ENCODE measurements at regions not wholly inside any gene's neighbourhood (a gene's known extent, or its start where the extent isn't known, plus 50 kb on each side); places are given as distances from the start of the nearest gene placed in this dataset.
"Not testable (repeated sequence)": the region's sequence is repeated elsewhere in the genome, so short reads cannot be mapped to it uniquely, and the experiment has no call there.

DNA sequence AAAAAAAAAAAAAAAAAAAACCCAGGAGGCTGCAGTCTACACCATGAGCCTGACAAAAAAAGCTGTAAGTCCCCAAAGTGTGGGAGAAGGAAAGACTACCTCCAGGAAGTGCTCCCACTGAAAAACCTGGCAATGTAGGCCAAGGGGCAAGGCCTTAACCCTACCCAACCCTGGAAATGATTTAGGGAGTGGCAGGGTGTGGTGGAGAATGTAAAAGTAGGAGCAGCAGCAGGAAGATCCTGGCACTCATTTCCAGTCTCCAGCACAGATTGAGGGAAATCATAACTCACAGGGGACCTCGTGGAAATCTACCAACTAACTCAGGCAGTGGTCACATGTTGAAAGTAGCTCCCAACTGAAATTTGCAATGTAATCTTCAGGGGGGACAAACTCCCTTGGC is 839.5 kb downstream of the EPHA3 start:
- no peak for DNase-seq

- no peak for DNase-seq
Measured at GRCh38 chr3:89947337-89947954, 840.0 kb downstream of the EPHA3 start.

DNA sequence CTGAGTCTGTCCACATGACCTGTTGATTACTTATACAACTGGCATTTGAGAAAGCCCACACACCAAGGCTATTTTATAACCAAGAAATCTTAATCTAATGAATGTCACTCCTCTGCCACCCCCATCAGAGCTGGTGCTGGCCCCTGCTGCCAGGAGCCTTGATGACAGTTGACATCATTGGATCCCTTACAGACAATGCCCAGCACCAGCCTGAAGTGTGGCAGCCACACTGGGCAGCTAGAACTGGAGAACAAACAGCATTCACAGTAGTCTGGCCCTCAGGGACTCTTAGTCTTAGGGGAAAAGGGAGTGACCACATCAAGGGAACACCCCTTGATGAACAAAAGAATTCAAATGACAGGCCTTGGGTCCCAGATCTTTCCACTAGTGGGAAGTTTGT is 840.6 kb downstream of the EPHA3 start:
- DNase-seq = no peak

- no peak for DNase-seq
Measured at GRCh38 chr3:89950772-89951171, 843.4 kb downstream of the EPHA3 start.

GRCh38 chr3:89954137-89954536 is 846.7 kb downstream of the EPHA3 start:
- DNase-seq = no peak

- no peak for DNase-seq
Measured at GRCh38 chr3:89955156-89955555, 847.7 kb downstream of the EPHA3 start.

DNA sequence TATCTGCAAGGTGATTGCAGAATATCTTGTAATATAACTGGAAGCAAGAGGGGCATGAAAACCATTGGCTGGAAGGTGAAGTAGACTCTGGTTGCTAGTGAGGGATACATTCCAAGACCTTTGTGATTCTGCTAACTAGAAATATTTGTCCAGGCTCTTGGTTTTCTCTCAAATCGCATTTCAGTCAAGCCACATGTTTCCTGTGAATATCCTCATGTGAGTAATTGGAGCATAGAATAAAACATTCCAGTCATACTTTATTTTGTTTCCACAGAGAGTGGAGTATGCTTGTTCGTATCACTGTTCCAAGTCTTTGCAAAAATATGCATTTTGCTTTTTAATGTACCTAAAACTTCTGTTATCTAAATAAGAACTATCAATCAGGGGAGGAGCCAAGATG is 850.0 kb downstream of the EPHA3 start:
- no peak for DNase-seq

DNA sequence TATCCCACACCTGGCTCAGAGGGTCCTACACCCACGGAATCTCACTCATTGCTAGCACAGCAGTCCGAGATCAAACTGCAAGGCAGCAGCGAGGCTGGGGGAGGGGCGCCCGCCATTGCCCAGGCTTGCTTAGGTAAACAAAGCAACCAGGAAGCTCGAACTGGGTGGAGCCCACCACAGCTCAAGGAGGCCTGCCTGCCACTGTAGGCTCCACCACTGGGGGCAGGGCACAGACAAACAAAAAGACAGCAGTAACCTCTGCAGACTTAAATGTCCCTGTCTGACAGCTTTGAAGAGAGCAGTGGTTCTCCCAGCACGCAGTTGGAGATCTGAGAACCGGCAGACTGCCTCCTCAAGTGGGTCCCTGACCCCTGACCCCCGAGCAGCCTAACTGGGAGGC is 850.7 kb downstream of the EPHA3 start:
- DNase-seq = not testable (repeated sequence)

DNA sequence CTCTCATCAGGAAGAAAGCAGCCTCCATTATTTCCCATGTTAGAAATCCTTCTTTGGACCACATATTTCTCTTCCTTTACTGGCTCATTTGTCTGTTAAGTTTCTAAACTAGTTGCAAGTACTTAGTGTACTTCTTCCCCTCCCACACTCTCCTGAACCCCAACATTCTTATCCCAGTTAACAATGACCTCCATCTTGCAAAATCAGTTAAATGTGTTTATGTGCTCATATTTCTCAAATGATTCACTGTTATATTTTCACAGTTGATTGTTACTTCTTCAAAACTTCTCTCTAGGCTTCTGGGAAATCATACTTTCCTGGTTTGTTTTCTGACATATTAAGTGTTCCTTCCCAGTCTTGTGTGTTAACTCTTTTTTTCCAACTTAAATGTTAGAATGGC is 856.9 kb downstream of the EPHA3 start:
- DNase-seq = no peak

DNA sequence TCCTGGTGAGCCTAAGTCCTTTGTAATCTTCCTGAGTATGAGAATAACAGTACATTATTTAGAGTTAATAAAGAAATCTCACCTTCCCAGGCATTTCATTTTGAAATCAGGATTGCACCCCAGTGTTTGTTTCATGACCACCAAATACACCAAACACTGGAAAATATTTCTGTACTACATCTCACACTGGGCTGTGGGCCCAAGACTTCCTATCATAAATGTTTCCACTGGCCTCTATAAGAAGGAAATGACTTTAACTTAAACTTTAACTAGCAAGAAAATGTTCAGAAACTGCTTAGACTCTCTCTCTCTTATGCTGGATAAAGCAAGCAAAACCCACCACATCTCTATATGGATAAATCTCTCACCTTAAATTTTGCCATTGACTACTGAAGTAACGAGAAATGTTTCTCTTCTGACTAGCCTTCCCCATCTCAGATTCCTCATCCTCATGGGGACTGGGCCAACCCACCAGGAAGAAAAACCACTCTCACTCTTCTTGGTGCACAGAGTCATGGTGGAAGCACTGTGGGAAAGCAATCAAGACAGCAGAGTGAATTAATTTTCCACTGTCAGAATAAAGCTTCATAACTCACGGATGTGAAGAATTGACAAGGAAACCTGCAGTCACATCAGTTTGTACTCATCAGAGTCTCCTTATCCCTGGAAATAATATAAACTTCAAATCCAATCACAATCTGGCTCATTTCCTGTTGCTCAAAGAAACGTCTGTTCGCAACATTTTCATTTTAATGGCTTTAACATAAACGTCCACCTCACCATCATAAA is 859.6 kb downstream of the EPHA3 start:
- DNase-seq = no peak

DNA sequence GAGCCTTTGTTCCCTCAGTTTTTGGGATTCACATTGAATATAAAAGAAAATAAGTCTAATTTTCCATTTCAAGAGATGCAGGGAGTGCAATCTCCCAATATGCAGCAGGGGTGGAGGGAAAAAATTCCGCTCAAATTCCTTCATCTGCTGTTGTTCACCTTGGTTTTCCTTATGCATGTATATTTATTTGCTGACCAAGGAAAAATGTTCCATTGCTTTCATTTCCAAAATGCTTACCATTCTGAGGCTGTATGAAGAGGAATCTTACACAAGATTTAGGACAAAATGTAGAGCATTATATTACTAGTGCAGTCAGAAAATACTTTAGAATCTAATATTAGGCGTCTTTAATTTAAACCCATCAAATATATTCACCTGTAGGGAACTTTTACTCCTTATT is 863.9 kb downstream of the EPHA3 start:
- DNase-seq = no peak

GRCh38 chr3:89973156-89973555 is 865.7 kb downstream of the EPHA3 start:
- no peak for DNase-seq

DNA sequence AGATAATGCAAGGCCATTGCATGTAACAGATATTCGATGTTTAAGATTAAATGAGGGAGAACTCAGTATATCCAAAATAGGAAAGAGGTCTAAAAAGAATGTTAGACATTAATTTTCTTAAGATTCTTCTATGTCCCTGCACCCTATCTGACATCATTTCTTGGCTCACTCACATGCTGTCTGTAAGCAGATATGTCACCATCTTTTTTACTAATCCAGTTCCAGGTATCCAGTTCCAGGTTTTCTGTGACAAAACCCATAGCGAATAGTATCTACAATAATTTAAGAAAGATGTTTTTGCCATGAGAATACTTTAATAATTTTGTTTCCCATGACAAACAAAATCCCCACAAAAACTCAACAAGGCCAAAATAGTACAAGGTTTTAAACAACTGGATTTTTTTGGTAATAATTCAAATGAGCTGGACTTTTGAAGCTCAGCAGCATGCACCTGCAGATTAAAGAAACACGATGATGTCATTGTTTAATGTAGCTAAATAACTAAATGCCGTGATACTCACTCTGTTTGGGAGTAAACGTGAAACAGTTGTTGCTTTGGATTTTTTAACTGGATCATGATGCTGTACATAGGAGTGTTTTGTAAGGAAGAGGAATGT is 867.6 kb downstream of the EPHA3 start:
- DNase-seq = no peak

GRCh38 chr3:89983449-89983848 is 876.0 kb downstream of the EPHA3 start:
- no peak for DNase-seq

GRCh38 chr3:90005281-90005847 is 897.9 kb downstream of the EPHA3 start:
- no peak for DNase-seq

- DNase-seq = no peak
Measured at GRCh38 chr3:90007778-90008499, 900.5 kb downstream of the EPHA3 start.

DNA sequence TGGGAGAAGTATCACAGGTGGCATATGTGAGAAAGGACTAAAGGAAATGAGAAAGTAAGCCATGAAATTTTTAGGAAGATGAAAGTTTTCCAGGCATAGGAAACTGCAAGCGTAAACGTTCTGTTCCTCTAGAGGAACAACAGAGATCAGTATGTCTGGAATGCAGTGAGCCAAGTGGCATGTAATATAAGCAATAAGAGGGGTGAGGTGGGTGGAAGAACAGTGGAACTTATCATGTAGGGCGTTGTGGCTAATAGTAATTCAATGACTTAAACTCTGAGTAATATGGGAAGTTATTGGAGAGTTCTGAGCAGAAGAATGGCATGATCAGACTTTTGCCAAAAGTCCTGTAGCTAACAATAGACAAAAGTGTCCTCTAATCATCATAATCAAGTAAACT is 902.9 kb downstream of the EPHA3 start:
- DNase-seq = no peak

DNA sequence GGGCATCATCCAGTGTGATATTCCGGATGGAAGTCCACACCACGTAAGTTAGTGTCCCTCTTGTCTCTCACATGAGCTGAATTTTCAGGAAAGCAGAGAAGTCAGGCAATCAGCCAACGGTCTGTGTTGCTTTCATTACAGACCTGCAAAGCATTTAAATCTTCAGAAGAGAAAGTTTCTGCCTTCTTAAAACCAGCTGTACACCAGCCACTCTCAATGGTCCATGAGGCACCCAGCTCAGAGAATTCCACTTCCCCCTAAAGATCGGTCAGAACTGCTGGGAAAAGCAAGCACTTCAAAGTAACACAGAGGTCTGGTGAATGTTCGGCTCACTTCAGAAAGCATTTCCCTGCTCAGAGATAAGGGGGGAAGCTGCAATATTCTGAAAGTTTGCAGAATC is 903.7 kb downstream of the EPHA3 start:
- DNase-seq = no peak

- no peak for DNase-seq
Measured at GRCh38 chr3:90011596-90011995, 904.2 kb downstream of the EPHA3 start.

DNA sequence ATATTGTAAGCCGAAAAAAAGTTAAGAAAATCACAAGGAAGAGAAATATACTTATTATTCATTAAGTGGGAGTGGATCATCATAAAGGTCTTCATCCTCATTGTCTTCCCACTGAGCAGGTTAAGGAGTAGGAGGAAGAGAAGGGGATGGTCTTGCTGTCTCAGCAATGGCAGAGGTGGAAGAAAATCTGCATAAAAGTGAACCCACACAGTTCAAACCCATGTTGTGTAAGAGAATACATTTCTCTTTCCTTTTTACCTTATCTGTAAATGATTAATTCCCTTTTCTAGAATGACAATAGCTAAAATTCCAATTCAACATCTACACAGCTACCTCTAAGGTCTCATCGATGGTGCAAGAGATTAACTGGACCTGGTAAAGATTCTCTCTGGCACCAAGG is 904.6 kb downstream of the EPHA3 start:
- DNase-seq = no peak

DNA sequence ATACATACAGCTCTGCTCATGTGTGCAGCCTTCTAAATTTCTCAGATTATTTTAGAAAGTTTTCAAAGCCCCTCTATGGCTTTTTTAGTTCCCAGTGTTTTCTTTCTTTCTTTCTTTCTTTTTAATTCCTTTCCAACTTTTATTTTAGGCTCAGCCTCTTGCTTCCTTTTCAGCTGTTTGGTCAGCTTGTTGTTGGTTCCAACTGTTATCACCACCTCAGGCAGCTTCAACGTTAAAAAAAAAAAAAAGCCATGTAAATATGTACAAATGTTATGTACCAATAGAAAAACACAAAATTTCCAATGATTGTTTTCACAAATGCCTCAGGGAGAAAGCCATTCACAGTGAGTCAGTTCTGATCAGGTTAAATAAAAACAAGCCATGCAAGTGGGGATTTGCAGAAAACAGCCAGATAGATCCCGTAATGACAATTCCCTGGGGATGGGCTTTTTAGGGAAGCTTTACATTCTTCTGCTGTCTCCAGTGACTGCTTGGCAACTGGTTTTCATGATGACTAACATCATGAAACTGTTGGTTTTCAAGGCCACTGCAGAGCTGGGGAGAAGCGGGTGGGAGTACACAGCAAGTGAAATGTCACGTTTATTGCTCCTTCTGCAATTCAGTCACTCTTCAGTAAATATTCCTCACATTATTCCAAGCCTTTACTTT is 908.4 kb downstream of the EPHA3 start:
- DNase-seq = no peak

DNA sequence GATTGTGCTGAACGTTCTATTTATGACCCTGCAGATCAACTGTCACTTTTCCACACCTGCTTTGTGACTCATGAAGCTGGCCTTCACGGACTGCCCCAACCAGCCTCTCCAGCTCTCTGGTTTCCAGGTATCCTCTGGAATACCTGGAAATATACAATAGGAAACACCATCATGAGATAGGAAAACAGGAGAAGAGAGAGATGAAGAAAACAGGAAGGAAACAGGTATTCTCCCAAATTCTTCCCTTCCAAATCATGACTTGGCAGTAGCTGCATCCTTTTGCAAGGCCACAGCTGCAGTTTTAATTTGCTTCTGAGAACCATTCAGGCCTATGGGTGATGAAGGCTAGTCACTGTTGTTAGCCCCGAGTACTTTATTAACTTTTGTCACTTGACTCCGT is 909.1 kb downstream of the EPHA3 start:
- DNase-seq = no peak

- no peak for DNase-seq
Measured at GRCh38 chr3:90018779-90019178, 911.4 kb downstream of the EPHA3 start.
